HEK293 (cell line): ENCODE measurements at regions not wholly inside any gene's neighbourhood (a gene's known extent, or its start where the extent isn't known, plus 50 kb on each side); places are given as distances from the start of the nearest gene placed in this dataset.

Experiments used
- CTCF ChIA-PET: fragments of 350-600 bp; formaldehyde crosslinking; extraction: SDS; loops from one replicate; lab custom pipeline; 2021; ENCODE audit warnings: antibody characterized with exemption; lab: Yijun Ruan, JAX
- POLR2A ChIA-PET: fragments of 300-600 bp; formaldehyde crosslinking; extraction: SDS; loops from one replicate; lab custom pipeline; 2020; ENCODE audit warnings: antibody characterized with exemption, inconsistent platforms; lab: Yijun Ruan, JAX
- H3K27ac ChIP-seq: fragments of 200-500 bp; sonication (Bioruptor generic); 2 replicates; pipeline ENCODE4 v1.5.1; 2014; ENCODE audit warnings: low read depth, low read length, control low read depth, inconsistent platforms; ENCODE audit errors: extremely low read depth
- H3K36me3 ChIP-seq, 2 experiments: fragments of 200-500 bp in 1 of 2; sonication (Bioruptor generic) in 1 of 2; 1 replicate in 1 of 2; 2 replicates in 1 of 2; pipeline ENCODE4 v1.5.1; 2014 to 2017; ENCODE audit warnings: inconsistent platforms in 2 of 2, low read length in 2 of 2; ENCODE audit not compliant: control insufficient read depth in 2 of 2, insufficient read depth in 1 of 2
- H3K4me1 ChIP-seq: fragments of 200-500 bp; sonication (Bioruptor generic); 2 replicates; pipeline ENCODE4 v1.5.1; 2014; ENCODE audit warnings: mild to moderate bottlenecking, low read length, inconsistent platforms; ENCODE audit not compliant: control insufficient read depth, insufficient read depth
- H3K4me3 ChIP-seq: 2 replicates; pipeline ENCODE4 v1.5.1; 2011; ENCODE audit warnings: low read depth, mild to moderate bottlenecking, control low read depth, low read length, moderate library complexity
- H3K9me3 ChIP-seq: fragments of 200-500 bp; sonication (Bioruptor generic); 2 replicates; pipeline ENCODE4 v1.5.1; 2014; ENCODE audit warnings: low read depth, low read length, inconsistent platforms; ENCODE audit not compliant: control insufficient read depth, insufficient read depth
- HOXD13 ChIP-seq: sonication (generic); formaldehyde crosslinking; IDR thresholded peaks from 2 replicates; pipeline ENCODE4 v1.8.0; 2022; ENCODE audit warnings: missing genetic modification reagents, borderline replicate concordance
- MEIS1 ChIP-seq: sonication (generic); formaldehyde crosslinking; IDR thresholded peaks from 2 replicates; pipeline ENCODE4 v1.8.1; 2022; ENCODE audit warnings: missing genetic modification reagents, mild to moderate bottlenecking, borderline replicate concordance
- OSR2 ChIP-seq: fragments of 450-650 bp; formaldehyde crosslinking; IDR thresholded peaks from 2 replicates; pipeline ENCODE4 v1.5.1; 2016; ENCODE audit warnings: missing biosample characterization, missing genetic modification characterization
- SETDB1 ChIP-seq: IDR thresholded peaks from one replicate; pipeline ENCODE4 v1.6.1; 2017; ENCODE audit warnings: mild to moderate bottlenecking, low read length, moderate library complexity, mixed read lengths; ENCODE audit not compliant: insufficient read length
- ZBTB20 ChIP-seq: fragments of 450-650 bp; formaldehyde crosslinking; IDR thresholded peaks from 2 replicates; pipeline ENCODE4 v1.5.1; 2016; ENCODE audit warnings: missing biosample characterization, missing genetic modification characterization
- ZBTB26 ChIP-seq: fragments of 450-650 bp; formaldehyde crosslinking; optimal IDR thresholded peaks from 2 replicates; pipeline ENCODE3; 2016; ENCODE audit warnings: missing biosample characterization, mild to moderate bottlenecking, missing genetic modification characterization
- ZEB2 ChIP-seq: fragments of 450-650 bp; formaldehyde crosslinking; IDR thresholded peaks from 2 replicates; pipeline ENCODE4 v1.5.1; 2016; ENCODE audit warnings: missing biosample characterization, missing genetic modification characterization
- ZNF140 ChIP-seq: fragments of 450-650 bp; formaldehyde crosslinking; IDR thresholded peaks from 2 replicates; pipeline ENCODE4 v1.5.1; 2016; ENCODE audit warnings: missing biosample characterization, missing genetic modification characterization
- ZNF24 ChIP-seq: fragments of 450-650 bp; formaldehyde crosslinking; IDR thresholded peaks from 2 replicates; pipeline ENCODE4 v1.5.1; 2016; ENCODE audit warnings: missing biosample characterization, missing genetic modification characterization
- ZNF274 ChIP-seq, 2 experiments: fragments of 200-500 bp in 1 of 2; fragments of 450-650 bp in 1 of 2; sonication (Bioruptor generic) in 1 of 2; formaldehyde crosslinking in 1 of 2; IDR thresholded peaks; 2 replicates each; pipeline versions ENCODE4 v1.5.1 to v1.6.1; 2014 to 2016; ENCODE audit warnings: borderline replicate concordance in 1 of 2, inconsistent platforms in 1 of 2, low read length in 1 of 2, missing biosample characterization in 1 of 2, missing genetic modification characterization in 1 of 2
- ZNF292 ChIP-seq: fragments of 450-650 bp; formaldehyde crosslinking; IDR thresholded peaks from 2 replicates; pipeline ENCODE4 v1.5.1; 2016; ENCODE audit warnings: low read depth, missing biosample characterization, missing genetic modification characterization, borderline replicate concordance
- ZNF514 ChIP-seq: fragments of 450-650 bp; formaldehyde crosslinking; IDR thresholded peaks from 2 replicates; pipeline ENCODE4 v1.5.1; 2016; ENCODE audit warnings: missing biosample characterization, missing genetic modification characterization
- ZNF561 ChIP-seq: fragments of 450-650 bp; IDR thresholded peaks from 2 replicates; pipeline ENCODE4 v1.5.1; 2018; ENCODE audit warnings: missing biosample characterization, missing genetic modification characterization, borderline replicate concordance
- ZNF621 ChIP-seq: fragments of 450-650 bp; formaldehyde crosslinking; IDR thresholded peaks from 2 replicates; pipeline ENCODE4 v1.5.1; 2017; ENCODE audit warnings: missing biosample characterization, missing genetic modification characterization
- ZNF639 ChIP-seq: fragments of 450-650 bp; formaldehyde crosslinking; IDR thresholded peaks from 2 replicates; pipeline ENCODE4 v1.5.1; 2016; ENCODE audit warnings: missing biosample characterization, missing genetic modification characterization
- ZNF777 ChIP-seq: fragments of 450-650 bp; formaldehyde crosslinking; IDR thresholded peaks from 2 replicates; pipeline ENCODE4 v1.5.1; 2017; ENCODE audit warnings: missing biosample characterization, missing genetic modification characterization, borderline replicate concordance
- ZNF837 ChIP-seq: fragments of 450-650 bp; formaldehyde crosslinking; IDR thresholded peaks from 2 replicates; pipeline ENCODE4 v1.5.1; 2016; ENCODE audit warnings: missing biosample characterization, missing genetic modification characterization
- TF ChIP-seq, protein P1 (sequence below): fragments of 450-650 bp; formaldehyde crosslinking; IDR thresholded peaks from 2 replicates; pipeline ENCODE4 v1.5.1; 2016; ENCODE audit warnings: missing biosample characterization, missing genetic modification characterization, borderline replicate concordance
- TF ChIP-seq, protein P2 (sequence below): fragments of 450-650 bp; formaldehyde crosslinking; IDR thresholded peaks from 2 replicates; pipeline ENCODE4 v1.5.1; 2016; ENCODE audit warnings: missing biosample characterization, missing genetic modification characterization

DNA sequence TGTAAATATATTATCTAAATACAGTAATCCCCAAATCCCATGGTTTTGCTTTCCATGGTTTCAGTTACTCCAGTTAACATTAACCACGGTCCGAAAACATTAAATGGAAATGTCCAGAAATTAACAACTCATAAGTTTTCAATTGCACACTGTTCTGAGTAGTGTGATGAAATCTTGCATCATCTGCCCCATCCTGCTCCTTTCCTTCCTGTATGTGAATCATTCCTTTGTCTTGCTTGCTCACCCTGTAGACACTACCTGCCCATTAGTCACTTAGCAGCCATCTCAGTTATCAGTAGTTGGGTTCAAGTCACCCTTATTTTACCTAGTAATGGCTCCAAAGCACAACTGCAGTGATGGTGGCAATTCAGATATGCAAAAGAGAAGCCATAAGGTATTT lies 1568.5 kb upstream of the WWC1 start:
- Histone ChIP-seq H3K4me3 (no peak overlapping the region), H3K27ac (no peak overlapping the region), H3K4me1 (no peaks in the 10 kb centered on the region), H3K9me3 (no peaks in the 10 kb centered on the region), H3K36me3 (no peaks in the 10 kb centered on the region)
- ChIA-PET POLR2A (no interaction called here), CTCF (no interaction called here)
- TF ChIP-seq, protein P1, sequence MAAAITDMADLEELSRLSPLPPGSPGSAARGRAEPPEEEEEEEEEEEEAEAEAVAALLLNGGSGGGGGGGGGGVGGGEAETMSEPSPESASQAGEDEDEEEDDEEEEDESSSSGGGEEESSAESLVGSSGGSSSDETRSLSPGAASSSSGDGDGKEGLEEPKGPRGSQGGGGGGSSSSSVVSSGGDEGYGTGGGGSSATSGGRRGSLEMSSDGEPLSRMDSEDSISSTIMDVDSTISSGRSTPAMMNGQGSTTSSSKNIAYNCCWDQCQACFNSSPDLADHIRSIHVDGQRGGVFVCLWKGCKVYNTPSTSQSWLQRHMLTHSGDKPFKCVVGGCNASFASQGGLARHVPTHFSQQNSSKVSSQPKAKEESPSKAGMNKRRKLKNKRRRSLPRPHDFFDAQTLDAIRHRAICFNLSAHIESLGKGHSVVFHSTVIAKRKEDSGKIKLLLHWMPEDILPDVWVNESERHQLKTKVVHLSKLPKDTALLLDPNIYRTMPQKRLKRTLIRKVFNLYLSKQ (tag by site-specific recombination) = no peak

DNA sequence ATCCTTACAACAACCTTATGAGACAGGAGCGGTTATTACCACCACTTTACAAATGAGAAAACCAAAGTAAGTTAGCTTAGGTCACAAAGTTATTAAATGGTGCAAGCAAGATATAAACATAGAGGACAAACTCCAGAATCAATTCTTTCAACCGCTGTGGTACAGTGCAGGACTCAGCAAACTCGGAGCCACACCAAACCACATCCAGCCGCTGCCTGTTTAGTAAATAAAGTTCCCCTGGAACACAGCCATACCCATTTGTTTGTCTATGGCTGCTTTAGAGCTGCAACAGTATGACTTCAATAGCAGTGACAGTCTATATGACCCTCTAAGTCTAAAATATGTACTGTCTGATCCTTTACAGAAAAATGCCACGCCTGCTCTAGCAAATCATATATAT lies 1567.2 kb upstream of the WWC1 start:
- no peaks in the 10 kb centered on the region for H3K9me3 ChIP-seq
- H3K36me3 ChIP-seq = no peaks in the 10 kb centered on the region
- no peaks in the 10 kb centered on the region for H3K4me1 ChIP-seq
- CTCF ChIA-PET = no interaction called here
- TF ChIP-seq ZBTB20 (tag by site-specific recombination) (no peak), ZNF621 (tag by site-specific recombination) (no peak), ZEB2 (tag by site-specific recombination) (no peak), ZNF837 (tag by site-specific recombination) (no peak), MEIS1 (no peak), SETDB1 (no peak), ZNF514 (tag by site-specific recombination) (no peak), ZNF24 (tag by site-specific recombination) (no peak), ZNF140 (tag by site-specific recombination) (no peak), ZNF561 (tag by site-specific recombination) (no peak), ZBTB26 (tag by site-specific recombination) (no peak), ZNF777 (tag by site-specific recombination) (no peak), ZNF274 (IDR thresholded peaks at IDR 0.05; ENCODE audit: low read length) (no peak), ZNF274 (tag by site-specific recombination; IDR thresholded peaks at IDR 0.05; ENCODE audit: borderline replicate concordance) (no peak), OSR2 (no peak), ZNF292 (tag by site-specific recombination) (no peak), HOXD13 (CRISPR knock-in tag) (no peak), ZNF639 (tag by site-specific recombination) (no peak)
- TF ChIP-seq, protein P2, sequence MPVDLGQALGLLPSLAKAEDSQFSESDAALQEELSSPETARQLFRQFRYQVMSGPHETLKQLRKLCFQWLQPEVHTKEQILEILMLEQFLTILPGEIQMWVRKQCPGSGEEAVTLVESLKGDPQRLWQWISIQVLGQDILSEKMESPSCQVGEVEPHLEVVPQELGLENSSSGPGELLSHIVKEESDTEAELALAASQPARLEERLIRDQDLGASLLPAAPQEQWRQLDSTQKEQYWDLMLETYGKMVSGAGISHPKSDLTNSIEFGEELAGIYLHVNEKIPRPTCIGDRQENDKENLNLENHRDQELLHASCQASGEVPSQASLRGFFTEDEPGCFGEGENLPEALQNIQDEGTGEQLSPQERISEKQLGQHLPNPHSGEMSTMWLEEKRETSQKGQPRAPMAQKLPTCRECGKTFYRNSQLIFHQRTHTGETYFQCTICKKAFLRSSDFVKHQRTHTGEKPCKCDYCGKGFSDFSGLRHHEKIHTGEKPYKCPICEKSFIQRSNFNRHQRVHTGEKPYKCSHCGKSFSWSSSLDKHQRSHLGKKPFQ (tag by site-specific recombination) = no peak
- TF ChIP-seq, all 188 proteins: peak for 0
- no peak overlapping the region for H3K4me3 ChIP-seq
- POLR2A ChIA-PET = no interaction called here
- no peak overlapping the region for H3K27ac ChIP-seq
